ENCODE measurements at regions not wholly inside any gene's neighbourhood (a gene's known extent, or its start where the extent isn't known, plus 50 kb on each side); places are given as distances from the start of the nearest gene placed in this dataset.

DNA sequence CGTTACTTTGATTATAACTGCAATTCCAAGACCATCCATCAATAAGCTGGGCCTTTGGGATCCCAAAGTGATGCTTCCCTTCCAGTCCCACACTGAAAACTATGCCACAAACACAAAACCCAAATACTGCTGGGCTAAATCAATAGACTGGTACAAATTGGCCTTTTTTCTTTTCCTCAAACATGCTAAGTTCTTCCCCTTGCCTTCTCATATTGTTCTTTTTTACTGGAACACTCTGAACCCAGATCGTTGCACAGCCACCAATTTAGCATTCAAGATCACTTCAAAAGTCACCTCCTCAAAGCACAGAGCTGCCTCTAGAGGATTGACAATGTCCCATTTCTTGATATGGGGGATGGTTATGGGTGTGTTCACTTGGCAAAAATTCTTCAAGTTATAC, 66.0 kb downstream of the ACTL7B start:
- no peaks in the 10 kb centered on the region for H3K36me3 ChIP-seq (ENCODE audit: control insufficient read depth in 4 of 4, insufficient read depth in 3 of 4, low read depth in 1 of 4, low read length in 3 of 4)
- no peak overlapping the region for H3K27ac ChIP-seq (ENCODE audit: low read depth in 1 of 2, low read length in 2 of 2)
- no peak for DNase-seq (ENCODE audit: low spot score)
- no peaks in the 10 kb centered on the region for H3K27me3 ChIP-seq (ENCODE audit: control insufficient read depth in 4 of 4, insufficient read depth in 4 of 4, low read length in 3 of 4)
- no peak overlapping the region for H3K9ac ChIP-seq (ENCODE audit: low read depth in 1 of 2, low read length in 2 of 2)
- WGBS, result 43% methylated on average over 2 of the region's 2 CpGs
- TF ChIP-seq JUND (IDR thresholded peaks at IDR 0.05) (no peak), HNF4A (conservative IDR thresholded peaks at IDR 0.05) (no peak), RAD21 (IDR thresholded peaks at IDR 0.05) (no peak), FOXA1 (IDR thresholded peaks at IDR 0.05) (no peak), EGR1 (IDR thresholded peaks at IDR 0.05; ENCODE audit: low read depth in 2 of 2) (no peak), TAF1 (conservative IDR thresholded peaks at IDR 0.05) (no peak), FOXA2 (IDR thresholded peaks at IDR 0.05) (no peak), NR2F2 (IDR thresholded peaks at IDR 0.05) (no peak), RXRA (IDR thresholded peaks at IDR 0.05) (no peak), YY1 (IDR thresholded peaks at IDR 0.05) (no peak), GABPA (IDR thresholded peaks at IDR 0.05 in 1 of 2, conservative IDR thresholded peaks at IDR 0.05 in 1 of 2) (no peak), HNF4G (IDR thresholded peaks at IDR 0.05) (no peak), SP1 (IDR thresholded peaks at IDR 0.05) (no peak)
- TF ChIP-seq, protein P1, sequence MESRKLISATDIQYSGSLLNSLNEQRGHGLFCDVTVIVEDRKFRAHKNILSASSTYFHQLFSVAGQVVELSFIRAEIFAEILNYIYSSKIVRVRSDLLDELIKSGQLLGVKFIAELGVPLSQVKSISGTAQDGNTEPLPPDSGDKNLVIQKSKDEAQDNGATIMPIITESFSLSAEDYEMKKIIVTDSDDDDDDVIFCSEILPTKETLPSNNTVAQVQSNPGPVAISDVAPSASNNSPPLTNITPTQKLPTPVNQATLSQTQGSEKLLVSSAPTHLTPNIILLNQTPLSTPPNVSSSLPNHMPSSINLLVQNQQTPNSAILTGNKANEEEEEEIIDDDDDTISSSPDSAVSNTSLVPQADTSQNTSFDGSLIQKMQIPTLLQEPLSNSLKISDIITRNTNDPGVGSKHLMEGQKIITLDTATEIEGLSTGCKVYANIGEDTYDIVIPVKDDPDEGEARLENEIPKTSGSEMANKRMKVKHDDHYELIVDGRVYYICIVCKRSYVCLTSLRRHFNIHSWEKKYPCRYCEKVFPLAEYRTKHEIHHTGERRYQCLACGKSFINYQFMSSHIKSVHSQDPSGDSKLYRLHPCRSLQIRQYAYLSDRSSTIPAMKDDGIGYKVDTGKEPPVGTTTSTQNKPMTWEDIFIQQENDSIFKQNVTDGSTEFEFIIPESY (IDR thresholded peaks at IDR 0.05), result no peak
- TF ChIP-seq, protein P2, sequence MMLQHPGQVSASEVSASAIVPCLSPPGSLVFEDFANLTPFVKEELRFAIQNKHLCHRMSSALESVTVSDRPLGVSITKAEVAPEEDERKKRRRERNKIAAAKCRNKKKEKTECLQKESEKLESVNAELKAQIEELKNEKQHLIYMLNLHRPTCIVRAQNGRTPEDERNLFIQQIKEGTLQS (IDR thresholded peaks at IDR 0.05), result no peak
- TF ChIP-seq, protein P3, sequence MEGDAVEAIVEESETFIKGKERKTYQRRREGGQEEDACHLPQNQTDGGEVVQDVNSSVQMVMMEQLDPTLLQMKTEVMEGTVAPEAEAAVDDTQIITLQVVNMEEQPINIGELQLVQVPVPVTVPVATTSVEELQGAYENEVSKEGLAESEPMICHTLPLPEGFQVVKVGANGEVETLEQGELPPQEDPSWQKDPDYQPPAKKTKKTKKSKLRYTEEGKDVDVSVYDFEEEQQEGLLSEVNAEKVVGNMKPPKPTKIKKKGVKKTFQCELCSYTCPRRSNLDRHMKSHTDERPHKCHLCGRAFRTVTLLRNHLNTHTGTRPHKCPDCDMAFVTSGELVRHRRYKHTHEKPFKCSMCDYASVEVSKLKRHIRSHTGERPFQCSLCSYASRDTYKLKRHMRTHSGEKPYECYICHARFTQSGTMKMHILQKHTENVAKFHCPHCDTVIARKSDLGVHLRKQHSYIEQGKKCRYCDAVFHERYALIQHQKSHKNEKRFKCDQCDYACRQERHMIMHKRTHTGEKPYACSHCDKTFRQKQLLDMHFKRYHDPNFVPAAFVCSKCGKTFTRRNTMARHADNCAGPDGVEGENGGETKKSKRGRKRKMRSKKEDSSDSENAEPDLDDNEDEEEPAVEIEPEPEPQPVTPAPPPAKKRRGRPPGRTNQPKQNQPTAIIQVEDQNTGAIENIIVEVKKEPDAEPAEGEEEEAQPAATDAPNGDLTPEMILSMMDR (IDR thresholded peaks at IDR 0.05; ENCODE audit: low read depth, low read length, missing input control), result no peak
- H3K9me3 ChIP-seq (ENCODE audit: control insufficient read depth in 4 of 4, low read length in 3 of 4), result peaks cover 0 to 2% (median under 1%) of the 10 kb centered on the region in 4 donors
- no peak overlapping the region for H3K4me3 ChIP-seq (ENCODE audit: low read depth in 1 of 3, low read length in 3 of 3)
- no peaks in the 10 kb centered on the region for H3K4me1 ChIP-seq (ENCODE audit: control insufficient read depth in 4 of 4, insufficient read depth in 4 of 4, low read length in 3 of 4)

DNA sequence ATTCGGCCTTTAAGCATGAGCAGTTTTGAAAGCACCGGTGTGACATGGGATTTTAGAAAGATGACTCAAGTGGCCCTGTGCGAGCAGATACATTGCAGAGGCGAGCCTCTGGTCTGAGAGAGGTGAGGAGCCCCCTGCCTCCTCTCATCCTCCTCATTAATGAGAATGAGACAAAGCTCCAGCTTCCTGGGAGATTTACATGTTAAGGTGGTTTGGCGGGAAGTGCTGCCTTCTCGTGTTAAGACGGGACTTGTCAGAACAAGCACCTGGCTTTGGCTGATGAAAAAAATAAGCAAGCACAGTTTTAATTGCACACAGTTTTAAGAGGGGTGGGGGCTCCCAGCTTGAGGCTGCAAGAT, 68.1 kb downstream of the ACTL7B start:
- Histone ChIP-seq H3K4me3 (ENCODE audit: low read depth in 1 of 3, low read length in 3 of 3) (no peak overlapping the region), H3K9ac (ENCODE audit: low read depth in 1 of 2, low read length in 2 of 2) (no peak overlapping the region), H3K4me1 (ENCODE audit: control insufficient read depth in 4 of 4, insufficient read depth in 4 of 4, low read length in 3 of 4) (peaks cover 0 to 2% (median 0%) of the 10 kb centered on the region in 4 donors), H3K27ac (ENCODE audit: low read depth in 1 of 2, low read length in 2 of 2) (no peak overlapping the region), H3K27me3 (ENCODE audit: control insufficient read depth in 4 of 4, insufficient read depth in 4 of 4, low read length in 3 of 4) (no peaks in the 10 kb centered on the region), H3K36me3 (ENCODE audit: control insufficient read depth in 4 of 4, insufficient read depth in 3 of 4, low read depth in 1 of 4, low read length in 3 of 4) (no peaks in the 10 kb centered on the region), H3K9me3 (ENCODE audit: control insufficient read depth in 4 of 4, low read length in 3 of 4) (peaks cover 0 to 2% (median under 1%) of the 10 kb centered on the region in 4 donors)
- TF ChIP-seq, protein P4, sequence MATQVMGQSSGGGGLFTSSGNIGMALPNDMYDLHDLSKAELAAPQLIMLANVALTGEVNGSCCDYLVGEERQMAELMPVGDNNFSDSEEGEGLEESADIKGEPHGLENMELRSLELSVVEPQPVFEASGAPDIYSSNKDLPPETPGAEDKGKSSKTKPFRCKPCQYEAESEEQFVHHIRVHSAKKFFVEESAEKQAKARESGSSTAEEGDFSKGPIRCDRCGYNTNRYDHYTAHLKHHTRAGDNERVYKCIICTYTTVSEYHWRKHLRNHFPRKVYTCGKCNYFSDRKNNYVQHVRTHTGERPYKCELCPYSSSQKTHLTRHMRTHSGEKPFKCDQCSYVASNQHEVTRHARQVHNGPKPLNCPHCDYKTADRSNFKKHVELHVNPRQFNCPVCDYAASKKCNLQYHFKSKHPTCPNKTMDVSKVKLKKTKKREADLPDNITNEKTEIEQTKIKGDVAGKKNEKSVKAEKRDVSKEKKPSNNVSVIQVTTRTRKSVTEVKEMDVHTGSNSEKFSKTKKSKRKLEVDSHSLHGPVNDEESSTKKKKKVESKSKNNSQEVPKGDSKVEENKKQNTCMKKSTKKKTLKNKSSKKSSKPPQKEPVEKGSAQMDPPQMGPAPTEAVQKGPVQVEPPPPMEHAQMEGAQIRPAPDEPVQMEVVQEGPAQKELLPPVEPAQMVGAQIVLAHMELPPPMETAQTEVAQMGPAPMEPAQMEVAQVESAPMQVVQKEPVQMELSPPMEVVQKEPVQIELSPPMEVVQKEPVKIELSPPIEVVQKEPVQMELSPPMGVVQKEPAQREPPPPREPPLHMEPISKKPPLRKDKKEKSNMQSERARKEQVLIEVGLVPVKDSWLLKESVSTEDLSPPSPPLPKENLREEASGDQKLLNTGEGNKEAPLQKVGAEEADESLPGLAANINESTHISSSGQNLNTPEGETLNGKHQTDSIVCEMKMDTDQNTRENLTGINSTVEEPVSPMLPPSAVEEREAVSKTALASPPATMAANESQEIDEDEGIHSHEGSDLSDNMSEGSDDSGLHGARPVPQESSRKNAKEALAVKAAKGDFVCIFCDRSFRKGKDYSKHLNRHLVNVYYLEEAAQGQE (IDR thresholded peaks at IDR 0.05), result no peak
- no peak for DNase-seq (ENCODE audit: low spot score)
- 91% methylated on average over 7 of the region's 7 CpGs for WGBS
